GM12878 (cell line): ENCODE measurements at regions not wholly inside any gene's neighbourhood (a gene's known extent, or its start where the extent isn't known, plus 50 kb on each side); places are given as distances from the start of the nearest gene placed in this dataset.

Source experiments
- ATAC-seq: fragments of 200-7000 bp; cut with Tn5 transposase; 3 replicates; pipeline ENCODE4 v1.9.1; 2020; ENCODE audit warnings: mild to moderate bottlenecking, moderate library complexity
- BruUV-seq: library from RNA; stranded (reverse); fragments of 400-500 nt; replicated peaks from 2 replicates; lab custom pipeline; 2021; lab: Mats Ljungman, UMichigan
- CTCF ChIA-PET: fragments of 300-600 bp; sonication (Branson Sonifier 250); formaldehyde crosslinking; extraction: SDS; loops from one replicate; lab custom pipeline; 2021; ENCODE audit warnings: inconsistent platforms; lab: Yijun Ruan, JAX
- POLR2A ChIA-PET: fragments of 350-600 bp; formaldehyde crosslinking; extraction: SDS; loops from one replicate; lab custom pipeline; 2021; ENCODE audit warnings: inconsistent platforms; lab: Charles Lee
- RAD21 ChIA-PET: fragments of 300-600 bp; sonication (Branson Sonifier 250); formaldehyde crosslinking; loops from one replicate; lab custom pipeline; 2023; ENCODE audit warnings: antibody characterized with exemption; ENCODE audit not compliant: unreplicated experiment; lab: Charles Lee
- SMC1A ChIA-PET: fragments of 300-600 bp; sonication (Branson Sonifier 250); formaldehyde crosslinking; loops from one replicate; lab custom pipeline; 2023; ENCODE audit not compliant: unreplicated experiment, uncharacterized antibody; lab: Charles Lee
- DNase-seq: peaks from one replicate; pipeline ENCODE4 v3.0.0-alpha.2; 2011; ENCODE audit warnings: low read depth, low spot score
- FAIRE-seq: peaks from 3 replicates; lab custom pipeline; 2011; peaks lifted over from hg19 to GRCh38; lab: Jason Lieb, UNC
- H2AFZ ChIP-seq: 2 replicates; pipeline ENCODE4 v1.6.0; 2011; ENCODE audit warnings: low read depth, low read length, control low read depth; ENCODE audit not compliant: control insufficient read depth
- H3K27ac ChIP-seq: 2 replicates; pipeline ENCODE4 v1.5.1; 2011; ENCODE audit warnings: control low read depth; ENCODE audit not compliant: control insufficient read depth, insufficient read depth
- H3K27me3 ChIP-seq, 2 experiments: replicated peaks in 1 of 2; 2 replicates each; pipeline versions ENCODE4 v1.6.0 to v1.6.1; 2011; ENCODE audit warnings: low read length in 1 of 2; ENCODE audit not compliant: control insufficient read depth in 2 of 2, insufficient read depth in 2 of 2
- H3K36me3 ChIP-seq, 2 experiments: 2 replicates each; pipeline ENCODE4 v1.5.1; 2011; ENCODE audit warnings: low read length in 1 of 2; ENCODE audit not compliant: control insufficient read depth in 2 of 2, insufficient read depth in 2 of 2
- H3K4me1 ChIP-seq: 2 replicates; pipeline ENCODE4 v1.6.1; 2011; ENCODE audit warnings: mild to moderate bottlenecking, low read length, moderate library complexity, mixed read lengths; ENCODE audit not compliant: control insufficient read depth, insufficient read depth
- H3K4me2 ChIP-seq: 2 replicates; pipeline ENCODE4 v1.6.0; 2011; ENCODE audit warnings: control low read depth; ENCODE audit not compliant: control insufficient read depth, insufficient read depth
- H3K4me3 ChIP-seq: fragments of 200-600 bp; sonication (generic); 2 replicates; pipeline ENCODE4 v1.5.1; 2016
- H3K79me2 ChIP-seq: 2 replicates; pipeline ENCODE4 v1.6.0; 2011; ENCODE audit warnings: low read length; ENCODE audit not compliant: control insufficient read depth, insufficient read depth
- H3K9ac ChIP-seq: 2 replicates; pipeline ENCODE4 v1.8.0; 2011; ENCODE audit warnings: low read length, control low read depth, mixed read lengths; ENCODE audit not compliant: control insufficient read depth, insufficient read depth
- H3K9me3 ChIP-seq: replicated peaks from 3 replicates; pipeline ENCODE4 v1.5.1; 2011; ENCODE audit warnings: mild to moderate bottlenecking, low read length; ENCODE audit not compliant: control insufficient read depth, insufficient read depth
- H4K20me1 ChIP-seq: 2 replicates; pipeline ENCODE4 v1.6.0; 2011; ENCODE audit not compliant: control insufficient read depth, insufficient read depth
- CHD4 ChIP-seq: fragments of 200-600 bp; sonication (generic); IDR thresholded peaks from 2 replicates; pipeline ENCODE4 v1.6.1; 2016; ENCODE audit warnings: mild to moderate bottlenecking
- CREM ChIP-seq: IDR thresholded peaks from 2 replicates; pipeline ENCODE4 v1.6.1; 2014; ENCODE audit warnings: antibody characterized with exemption, low read depth
- EED ChIP-seq: sonication (generic); IDR thresholded peaks from 2 replicates; pipeline ENCODE4 v1.6.1; 2016; ENCODE audit warnings: antibody characterized with exemption, low read depth
- ELK1 ChIP-seq: IDR thresholded peaks from 2 replicates; pipeline ENCODE4 v1.6.1; 2012; ENCODE audit warnings: low read depth, low read length, improper control_type of control experiment
- ESRRA ChIP-seq: IDR thresholded peaks from 2 replicates; pipeline ENCODE4 v1.6.1; 2012; ENCODE audit warnings: mild to moderate bottlenecking, low read length, improper control_type of control experiment
- FOS ChIP-seq: IDR thresholded peaks from 3 replicates; pipeline ENCODE4 v1.6.1; 2011; ENCODE audit warnings: borderline replicate concordance; ENCODE audit not compliant: insufficient read length; ENCODE audit errors: extremely low read depth
- JUND ChIP-seq: IDR thresholded peaks from 2 replicates; pipeline ENCODE4 v1.6.1; 2012; ENCODE audit warnings: low read depth, mild to moderate bottlenecking, low read length, improper control_type of control experiment, moderate library complexity
- LARP7 ChIP-seq: fragments of 450-650 bp; IDR thresholded peaks from 2 replicates; pipeline ENCODE4 v1.6.1; 2017; ENCODE audit warnings: mild to moderate bottlenecking
- NFXL1 ChIP-seq: fragments of 450-650 bp; IDR thresholded peaks from 2 replicates; pipeline ENCODE4 v1.6.1; 2017; ENCODE audit warnings: antibody characterized with exemption, mild to moderate bottlenecking, borderline replicate concordance
- NR2C2 ChIP-seq: IDR thresholded peaks from 2 replicates; pipeline ENCODE4 v1.6.1; 2011; ENCODE audit warnings: borderline replicate concordance, low read depth; ENCODE audit not compliant: control insufficient read depth, insufficient read length
- PAX5 ChIP-seq: IDR thresholded peaks from 2 replicates; pipeline ENCODE4 v1.6.1; 2011; ENCODE audit warnings: low read depth, low read length, borderline replicate concordance
- PML ChIP-seq: IDR thresholded peaks from 2 replicates; pipeline ENCODE4 v1.6.1; 2012; ENCODE audit warnings: low read length, inconsistent platforms
- RFX5 ChIP-seq: IDR thresholded peaks from 2 replicates; pipeline ENCODE4 v1.6.1; 2011; ENCODE audit warnings: low read depth, low read length, improper control_type of control experiment
- ZZZ3 ChIP-seq: IDR thresholded peaks from 2 replicates; pipeline ENCODE4 v1.6.1; 2011; ENCODE audit warnings: low read depth; ENCODE audit not compliant: control insufficient read depth, insufficient read length
- WGBS: methylation state at CpG from one replicate; pipeline ENCODE4 v1.1.6; 2016; ENCODE audit warnings: low lambda C conversion rate; ENCODE audit not compliant: insufficient replicate concordance, insufficient coverage; ENCODE audit errors: missing lambda C conversion rate; 5-methylcytosine and 5-hydroxymethylcytosine counted together
- in situ Hi-C: fragments of 300-500 bp; cut with MboI; formaldehyde crosslinking; loops from 9 replicates; pipeline ENCODE4 v1.14.3; 2018; ENCODE audit warnings: mixed read lengths
- intact Hi-C: fragments of 100-400 bp; cut with micrococcal nuclease; formaldehyde crosslinking; loops from one replicate; pipeline ENCODE4 v1.14.2; 2022; ENCODE audit not compliant: unreplicated experiment
- TF ChIP-seq, protein P1 (sequence below): IDR thresholded peaks from 2 replicates; pipeline ENCODE4 v1.6.1; 2011; ENCODE audit warnings: borderline replicate concordance, low read depth, mild to moderate bottlenecking, moderate library complexity, mixed read lengths, low read length; ENCODE audit not compliant: insufficient read depth; ENCODE audit errors: extremely low read length
- TF ChIP-seq, protein P2 (sequence below): fragments of 450-650 bp; IDR thresholded peaks from 2 replicates; pipeline ENCODE4 v1.6.1; 2017; ENCODE audit warnings: borderline replicate concordance
- TF ChIP-seq, protein P3 (sequence below): fragments of 450-650 bp; IDR thresholded peaks from 2 replicates; pipeline ENCODE4 v1.6.1; 2014; ENCODE audit warnings: mild to moderate bottlenecking

DNA sequence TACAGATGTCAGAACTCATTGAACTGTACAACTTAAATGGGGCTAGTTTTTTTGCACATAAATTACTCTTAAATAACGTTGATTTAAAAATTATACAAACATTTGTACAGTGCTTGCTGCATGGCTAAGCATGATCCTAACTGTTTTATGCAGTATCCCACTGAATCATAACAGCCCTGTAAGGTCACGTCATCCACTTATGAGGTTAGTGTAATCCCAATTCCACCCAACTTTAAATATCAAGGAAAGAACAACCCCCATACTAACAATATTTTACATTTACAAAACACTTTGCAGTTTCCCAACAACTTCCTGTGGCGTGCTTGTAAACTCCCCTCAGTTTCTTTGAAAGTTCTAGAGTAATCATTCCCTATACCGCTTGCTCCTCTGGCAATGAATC is 190.1 kb upstream of the SALL1 start (continued):
- TF ChIP-seq ELK1: no peak
- no peak for TF ChIP-seq EED
- TF ChIP-seq, protein P1, sequence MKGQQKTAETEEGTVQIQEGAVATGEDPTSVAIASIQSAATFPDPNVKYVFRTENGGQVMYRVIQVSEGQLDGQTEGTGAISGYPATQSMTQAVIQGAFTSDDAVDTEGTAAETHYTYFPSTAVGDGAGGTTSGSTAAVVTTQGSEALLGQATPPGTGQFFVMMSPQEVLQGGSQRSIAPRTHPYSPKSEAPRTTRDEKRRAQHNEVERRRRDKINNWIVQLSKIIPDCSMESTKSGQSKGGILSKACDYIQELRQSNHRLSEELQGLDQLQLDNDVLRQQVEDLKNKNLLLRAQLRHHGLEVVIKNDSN: no peak
- TF ChIP-seq, protein P2, sequence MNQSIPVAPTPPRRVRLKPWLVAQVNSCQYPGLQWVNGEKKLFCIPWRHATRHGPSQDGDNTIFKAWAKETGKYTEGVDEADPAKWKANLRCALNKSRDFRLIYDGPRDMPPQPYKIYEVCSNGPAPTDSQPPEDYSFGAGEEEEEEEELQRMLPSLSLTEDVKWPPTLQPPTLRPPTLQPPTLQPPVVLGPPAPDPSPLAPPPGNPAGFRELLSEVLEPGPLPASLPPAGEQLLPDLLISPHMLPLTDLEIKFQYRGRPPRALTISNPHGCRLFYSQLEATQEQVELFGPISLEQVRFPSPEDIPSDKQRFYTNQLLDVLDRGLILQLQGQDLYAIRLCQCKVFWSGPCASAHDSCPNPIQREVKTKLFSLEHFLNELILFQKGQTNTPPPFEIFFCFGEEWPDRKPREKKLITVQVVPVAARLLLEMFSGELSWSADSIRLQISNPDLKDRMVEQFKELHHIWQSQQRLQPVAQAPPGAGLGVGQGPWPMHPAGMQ: no peak
- no peak for TF ChIP-seq JUND

DNA sequence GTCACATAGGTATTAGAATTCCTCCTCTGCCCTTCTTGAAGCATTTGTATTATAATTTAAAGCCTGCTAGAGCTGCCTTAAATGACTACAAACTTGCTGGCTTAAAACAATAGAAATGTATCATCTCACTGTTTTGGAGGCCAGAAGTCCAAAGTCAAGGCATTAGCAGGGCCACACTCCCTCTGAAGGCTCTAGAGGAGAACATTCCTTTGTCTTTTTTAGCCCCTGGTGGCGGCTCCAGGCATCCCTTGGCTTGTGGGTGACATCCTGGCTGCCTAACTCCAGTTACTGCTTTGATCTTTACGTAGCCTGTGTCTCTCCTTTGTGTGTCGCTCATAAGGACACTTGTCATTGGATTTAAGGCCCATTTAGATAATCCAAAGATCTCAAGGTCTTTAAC is 186.6 kb upstream of the SALL1 start:
- no peak overlapping the region for H2AFZ ChIP-seq
- no peak overlapping the region for H3K4me3 ChIP-seq
- no peaks in the 10 kb centered on the region for H4K20me1 ChIP-seq
- H3K4me2 ChIP-seq: no peak overlapping the region
- no peaks in the 10 kb centered on the region for H3K4me1 ChIP-seq
- ChIA-PET RAD21 (no interaction called here), SMC1A (no interaction called here), CTCF (no interaction called here), POLR2A (no interaction called here)
- H3K9ac ChIP-seq: no peak overlapping the region
- H3K36me3 ChIP-seq: no peaks in the 10 kb centered on the region
- WGBS: 25% methylated on average over 3 of the region's 3 CpGs
- BruUV-seq: no TSS peak
- FAIRE-seq (no peak), ATAC-seq (no peak), DNase-seq (no peak)
- H3K79me2 ChIP-seq: no peaks in the 10 kb centered on the region
- no peak overlapping the region for H3K27ac ChIP-seq
- H3K9me3 ChIP-seq: no peaks in the 10 kb centered on the region
- H3K27me3 ChIP-seq: no peaks in the 10 kb centered on the region
- intact Hi-C loops: no loop called here
- in situ Hi-C loops: no loop called here
- no peak for TF ChIP-seq NR2C2
- no peak for TF ChIP-seq RFX5
- no peak for TF ChIP-seq FOS
- TF ChIP-seq ZZZ3: no peak
- no peak for TF ChIP-seq PML
- no peak for TF ChIP-seq ESRRA
- TF ChIP-seq, protein P3, sequence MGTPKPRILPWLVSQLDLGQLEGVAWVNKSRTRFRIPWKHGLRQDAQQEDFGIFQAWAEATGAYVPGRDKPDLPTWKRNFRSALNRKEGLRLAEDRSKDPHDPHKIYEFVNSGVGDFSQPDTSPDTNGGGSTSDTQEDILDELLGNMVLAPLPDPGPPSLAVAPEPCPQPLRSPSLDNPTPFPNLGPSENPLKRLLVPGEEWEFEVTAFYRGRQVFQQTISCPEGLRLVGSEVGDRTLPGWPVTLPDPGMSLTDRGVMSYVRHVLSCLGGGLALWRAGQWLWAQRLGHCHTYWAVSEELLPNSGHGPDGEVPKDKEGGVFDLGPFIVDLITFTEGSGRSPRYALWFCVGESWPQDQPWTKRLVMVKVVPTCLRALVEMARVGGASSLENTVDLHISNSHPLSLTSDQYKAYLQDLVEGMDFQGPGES: no peak
- no peak for TF ChIP-seq LARP7
- no peak for TF ChIP-seq PAX5
- TF ChIP-seq CHD4: no peak
- no peak for TF ChIP-seq NFXL1
- TF ChIP-seq, protein P1: no peak
- TF ChIP-seq CREM: no peak
